AG09309 (cell line): ENCODE measurements at regions not wholly inside any gene's neighbourhood (a gene's known extent, or its start where the extent isn't known, plus 50 kb on each side); places are given as distances from the start of the nearest gene placed in this dataset.

ENCODE experiments used
- DNase-seq: peaks from one replicate; pipeline ENCODE4 v3.0.0-alpha.2; 2010; ENCODE audit warnings: low read depth
- H3K4me3 ChIP-seq: 2 replicates; pipeline ENCODE4 v1.5.1; 2011; ENCODE audit warnings: mild to moderate bottlenecking, low read depth, low read length, moderate library complexity; ENCODE audit not compliant: control insufficient read depth
- CTCF ChIP-seq: IDR thresholded peaks from 2 replicates; pipeline ENCODE4 v1.5.1; 2011; ENCODE audit warnings: mild to moderate bottlenecking, low read depth, low read length, inconsistent platforms; ENCODE audit not compliant: insufficient read depth, control insufficient read depth; ENCODE audit errors: missing control alignments

- TF ChIP-seq CTCF = no peak
- no peak for DNase-seq
- H3K4me3 ChIP-seq = no peak overlapping the region
Observed at GRCh38 chr18:11380968-11381367, 228.4 kb upstream of the SLC35G4 start.

DNA sequence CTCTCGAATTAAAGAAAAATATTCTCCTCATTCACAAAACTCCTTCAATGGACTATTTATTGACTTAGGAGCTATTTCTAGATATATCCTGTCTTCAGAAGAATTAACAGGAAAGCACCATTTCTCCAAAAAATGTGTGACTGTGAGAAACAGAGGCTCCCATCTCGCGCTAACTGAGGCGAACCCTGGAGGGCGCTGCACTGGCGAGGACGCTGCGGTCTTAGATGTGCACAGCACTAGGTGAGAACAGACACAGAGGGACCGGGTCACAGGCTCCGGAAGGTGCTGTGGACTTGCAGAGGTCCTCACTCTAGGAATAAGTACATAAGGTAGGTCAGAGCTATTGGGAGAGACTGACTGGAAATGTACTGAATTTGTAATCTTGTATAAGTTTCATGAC, 229.7 kb upstream of the SLC35G4 start:
- DNase-seq = no peak
- H3K4me3 ChIP-seq = no peak overlapping the region
- no peak for TF ChIP-seq CTCF

DNA sequence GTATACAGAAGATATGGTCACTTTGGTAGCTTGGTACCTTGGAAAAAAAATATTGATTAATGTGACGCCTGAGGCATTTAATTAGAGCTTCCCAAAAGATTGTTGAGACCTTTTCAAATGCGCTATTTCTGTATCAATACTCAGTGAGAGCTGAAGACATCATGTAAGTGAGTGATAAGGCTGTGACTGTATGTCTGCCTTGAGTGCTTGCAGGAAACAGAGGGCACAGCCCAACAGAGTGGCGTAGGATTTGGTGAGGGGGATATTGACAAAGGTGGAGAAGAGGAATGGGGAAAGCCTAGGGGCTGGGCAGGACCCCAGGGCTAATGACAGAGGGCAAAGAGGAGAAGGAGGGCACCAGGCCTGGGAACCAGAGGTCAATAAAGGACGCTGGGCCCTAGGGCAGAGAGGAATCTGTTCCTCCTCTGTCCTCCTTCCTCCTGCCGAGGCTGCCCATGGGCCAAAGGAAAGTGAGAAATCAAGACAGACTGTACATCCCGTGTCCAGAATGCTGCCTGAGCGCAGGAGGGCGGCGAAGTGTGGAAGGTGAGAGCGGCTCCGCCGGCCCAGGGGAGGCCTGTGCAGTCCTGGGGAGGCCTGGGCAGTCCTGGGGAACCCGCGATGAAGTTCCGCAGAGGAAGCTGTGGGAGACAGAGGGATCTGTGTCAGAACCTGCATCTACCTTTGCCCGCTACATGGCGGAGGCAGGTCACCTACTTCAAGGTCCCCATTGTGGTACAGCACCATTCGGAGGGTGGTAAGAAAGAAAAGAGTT, 228.6 kb upstream of the PIEZO2 start:
- no peak overlapping the region for H3K4me3 ChIP-seq
- TF ChIP-seq CTCF = no peak
- no peak for DNase-seq

GRCh38 chr18:11372163-11372562, 222.8 kb upstream of the PIEZO2 start:
- TF ChIP-seq CTCF = no peak
- H3K4me3 ChIP-seq = no peak overlapping the region
- no peak for DNase-seq

DNA sequence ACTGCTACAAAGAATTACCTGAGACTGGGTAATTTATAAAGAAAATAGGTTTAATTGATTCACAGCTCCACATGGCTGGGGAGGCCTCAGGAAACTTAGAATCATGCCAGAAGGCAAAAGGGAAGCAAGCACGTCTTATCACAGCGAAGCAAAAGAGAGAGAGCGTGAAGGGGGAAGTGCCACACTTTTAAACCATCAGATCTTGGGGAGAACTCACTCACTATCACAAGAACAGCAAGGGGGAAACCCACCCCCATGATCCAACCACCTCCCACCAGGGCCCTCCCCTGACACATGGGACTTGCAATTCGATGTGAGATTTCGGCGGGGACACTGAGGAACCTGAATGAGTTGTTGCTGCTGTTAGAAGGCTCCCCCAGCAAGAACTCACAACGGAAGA, 220.2 kb upstream of the PIEZO2 start:
- H3K4me3 ChIP-seq = no peak overlapping the region
- TF ChIP-seq CTCF = no peak
- no peak for DNase-seq

DNA sequence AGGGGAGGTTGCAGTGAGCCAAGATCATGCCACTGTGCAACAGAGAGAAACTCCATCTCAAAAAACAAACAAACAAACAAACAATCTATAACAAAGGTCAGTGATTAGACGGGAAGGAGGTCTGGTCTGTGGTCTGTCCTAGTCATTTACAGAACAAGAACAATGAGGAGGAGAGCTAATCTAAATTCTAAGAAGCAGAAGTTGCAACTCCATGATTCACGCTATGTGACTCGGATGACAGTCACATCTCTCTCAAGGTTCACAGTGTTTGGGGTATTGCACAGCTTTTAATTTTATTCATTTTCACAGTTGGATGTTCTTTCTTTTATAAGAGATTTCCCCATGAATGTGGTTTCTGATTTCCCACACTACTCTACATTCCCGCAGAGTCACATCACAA, 218.7 kb upstream of the PIEZO2 start:
- no peak overlapping the region for H3K4me3 ChIP-seq
- no peak for TF ChIP-seq CTCF
- DNase-seq = no peak

DNA sequence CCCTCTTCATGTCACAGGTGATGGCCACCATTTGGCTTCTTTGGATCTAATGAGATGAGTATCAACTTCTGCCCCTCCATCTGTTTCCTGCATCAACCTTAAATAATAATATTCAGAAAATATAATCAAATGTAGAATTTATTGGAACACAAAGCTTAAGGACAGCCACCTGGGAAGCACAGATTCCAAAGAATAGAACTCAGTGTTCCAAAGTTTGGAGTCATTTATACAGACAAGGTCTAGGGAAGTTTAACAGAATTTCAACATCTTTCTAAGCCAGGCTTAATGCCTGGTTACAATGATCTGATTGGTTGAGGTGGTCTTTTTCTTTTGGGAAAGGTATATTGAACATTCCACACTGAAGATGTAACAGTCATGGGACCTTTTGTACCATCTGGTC, 218.0 kb upstream of the PIEZO2 start:
- TF ChIP-seq CTCF = no peak
- DNase-seq = no peak
- no peak overlapping the region for H3K4me3 ChIP-seq
